ENCODE measurements at regions not wholly inside any gene's neighbourhood (a gene's known extent, or its start where the extent isn't known, plus 50 kb on each side); places are given as distances from the start of the nearest gene placed in this dataset.

DNA sequence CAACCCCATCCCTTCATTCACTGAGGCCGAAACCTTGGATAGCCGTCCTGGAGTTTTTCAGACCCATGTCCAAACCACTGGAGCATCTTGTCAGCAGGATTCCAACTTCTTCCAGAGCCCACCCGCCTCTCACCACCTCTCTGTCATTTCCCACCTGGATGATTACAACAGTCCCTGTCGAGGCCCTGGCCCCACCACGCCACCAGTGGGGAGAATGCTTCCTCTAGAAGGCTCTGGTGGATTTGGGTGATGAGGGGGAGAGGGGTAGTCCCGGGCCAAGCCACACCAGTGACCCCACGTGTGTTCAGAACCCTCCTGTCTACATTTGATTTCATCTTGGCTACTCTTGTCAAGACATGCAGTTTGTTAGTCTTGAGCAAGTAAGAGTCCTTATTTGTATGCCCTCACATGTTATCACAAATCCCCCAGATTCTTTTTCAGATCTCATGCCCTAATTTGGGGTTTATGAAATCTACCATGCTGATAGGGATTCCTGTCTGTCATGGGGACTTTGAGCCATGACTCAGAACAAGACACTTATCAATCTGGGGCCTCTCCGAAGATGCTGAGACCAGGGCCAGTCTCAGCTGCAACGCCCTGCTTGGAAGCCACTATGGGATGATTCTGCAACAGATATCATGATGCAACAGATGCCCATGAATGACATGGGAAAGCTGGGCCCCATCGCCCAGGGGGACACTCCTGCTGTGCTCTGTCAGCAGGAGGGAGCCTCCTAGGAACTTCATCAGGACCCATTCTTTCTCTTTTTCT, 186.1 kb downstream of the ZFP36L2 start:
- TF ChIP-seq POLR2A (IDR thresholded peaks at IDR 0.05): no peak
- TF ChIP-seq, protein P1, sequence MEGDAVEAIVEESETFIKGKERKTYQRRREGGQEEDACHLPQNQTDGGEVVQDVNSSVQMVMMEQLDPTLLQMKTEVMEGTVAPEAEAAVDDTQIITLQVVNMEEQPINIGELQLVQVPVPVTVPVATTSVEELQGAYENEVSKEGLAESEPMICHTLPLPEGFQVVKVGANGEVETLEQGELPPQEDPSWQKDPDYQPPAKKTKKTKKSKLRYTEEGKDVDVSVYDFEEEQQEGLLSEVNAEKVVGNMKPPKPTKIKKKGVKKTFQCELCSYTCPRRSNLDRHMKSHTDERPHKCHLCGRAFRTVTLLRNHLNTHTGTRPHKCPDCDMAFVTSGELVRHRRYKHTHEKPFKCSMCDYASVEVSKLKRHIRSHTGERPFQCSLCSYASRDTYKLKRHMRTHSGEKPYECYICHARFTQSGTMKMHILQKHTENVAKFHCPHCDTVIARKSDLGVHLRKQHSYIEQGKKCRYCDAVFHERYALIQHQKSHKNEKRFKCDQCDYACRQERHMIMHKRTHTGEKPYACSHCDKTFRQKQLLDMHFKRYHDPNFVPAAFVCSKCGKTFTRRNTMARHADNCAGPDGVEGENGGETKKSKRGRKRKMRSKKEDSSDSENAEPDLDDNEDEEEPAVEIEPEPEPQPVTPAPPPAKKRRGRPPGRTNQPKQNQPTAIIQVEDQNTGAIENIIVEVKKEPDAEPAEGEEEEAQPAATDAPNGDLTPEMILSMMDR (IDR thresholded peaks at IDR 0.05): no peak

Measured in body of pancreas (tissue), 4 donors.